ENCODE measurements at regions not wholly inside any gene's neighbourhood (a gene's known extent, or its start where the extent isn't known, plus 50 kb on each side); places are given as distances from the start of the nearest gene placed in this dataset.

DNA sequence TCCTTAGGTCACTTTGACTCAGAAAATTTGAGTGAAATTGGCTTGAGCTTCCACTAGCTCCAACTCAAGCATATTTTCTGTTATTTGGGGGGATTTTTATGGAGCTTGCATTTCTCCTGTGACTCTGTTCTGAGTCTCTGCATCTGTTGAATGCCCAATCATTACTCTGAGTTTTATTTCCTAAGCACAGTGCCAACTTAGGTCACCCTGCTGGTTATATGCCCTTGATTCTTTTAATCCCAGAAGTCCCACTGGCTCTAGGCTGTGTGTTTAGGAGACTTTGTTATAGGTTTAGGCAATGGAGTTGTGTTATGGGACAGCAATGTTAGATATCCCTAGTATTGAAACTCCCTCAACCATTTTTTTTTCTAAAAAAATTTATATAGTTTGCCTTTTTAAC is 198.2 kb upstream of the DTNA start:
- Histone ChIP-seq H3K9me3 (ENCODE audit: control insufficient read depth, insufficient read depth, low read length) (no peaks in the 10 kb centered on the region), H4K5ac (ENCODE audit: low read depth, low read length) (no peak overlapping the region), H3K9me1 (ENCODE audit: insufficient read depth, low read length) (no peaks in the 10 kb centered on the region), H2BK120ac (ENCODE audit: low read depth, low read length) (no peak overlapping the region), H3K4me3 (ENCODE audit: insufficient read depth, low read depth, low read length) (no peak overlapping the region), H3K4me2 (ENCODE audit: low read depth, low read length) (no peak overlapping the region), H3K4me1 (ENCODE audit: control insufficient read depth, insufficient read depth, low read length) (no peaks in the 10 kb centered on the region), H2BK15ac (ENCODE audit: low read depth, low read length) (no peak overlapping the region), H3K27me3 (ENCODE audit: control insufficient read depth, insufficient read depth, low read length) (no peaks in the 10 kb centered on the region), H3K36me3 (ENCODE audit: control insufficient read depth, insufficient read depth, low read length) (no peaks in the 10 kb centered on the region), H3K9ac (ENCODE audit: low read depth, low read length) (no peak overlapping the region), H3K79me1 (ENCODE audit: low read depth in 1 of 2, low read length in 2 of 2) (no peaks in the 10 kb centered on the region), H3K27ac (ENCODE audit: insufficient read depth, low read length) (no peak overlapping the region), H3K18ac (ENCODE audit: low read depth, low read length) (no peak overlapping the region), H3K23ac (ENCODE audit: low read depth, low read length) (no peak overlapping the region), H4K8ac (ENCODE audit: low read depth in 2 of 2, low read length in 2 of 2) (no peak overlapping the region), H2AFZ (replicated peaks; ENCODE audit: low read length, poor library complexity) (no peak overlapping the region), H2BK20ac (ENCODE audit: low read depth, low read length) (no peak overlapping the region), H3K14ac (replicated peaks; ENCODE audit: low read depth, low read length) (no peak overlapping the region), H2AK5ac (ENCODE audit: low read depth, low read length) (no peak overlapping the region), H2BK5ac (ENCODE audit: low read depth, low read length, poor library complexity, severe bottlenecking) (no peak overlapping the region), H4K91ac (ENCODE audit: insufficient read depth, low read depth, low read length) (no peak overlapping the region), H3K56ac (ENCODE audit: extremely low read depth, insufficient read depth, low read length) (no peak overlapping the region), H4K20me1 (ENCODE audit: insufficient read depth, low read length) (no peaks in the 10 kb centered on the region), H2AK9ac (replicated peaks; ENCODE audit: low read depth, low read length, poor library complexity) (no peak overlapping the region), H3K4ac (ENCODE audit: low read depth, low read length) (no peak overlapping the region)
- ATAC-seq (ENCODE audit: low read depth) (no peak), DNase-seq (no peak)
- intact Hi-C loops (cut with micrococcal nuclease) = no loop called here
- dilution Hi-C loops (cut with HindIII; ENCODE audit: low sequenced_read_pairs, unreplicated experiment) = no loop called here
- no peak for TF ChIP-seq FOS (IDR thresholded peaks at IDR 0.05; ENCODE audit: low read depth, low read length)
- TF ChIP-seq CEBPB (IDR thresholded peaks at IDR 0.05; ENCODE audit: low read depth, low read length) = no peak
- TF ChIP-seq, protein P1, sequence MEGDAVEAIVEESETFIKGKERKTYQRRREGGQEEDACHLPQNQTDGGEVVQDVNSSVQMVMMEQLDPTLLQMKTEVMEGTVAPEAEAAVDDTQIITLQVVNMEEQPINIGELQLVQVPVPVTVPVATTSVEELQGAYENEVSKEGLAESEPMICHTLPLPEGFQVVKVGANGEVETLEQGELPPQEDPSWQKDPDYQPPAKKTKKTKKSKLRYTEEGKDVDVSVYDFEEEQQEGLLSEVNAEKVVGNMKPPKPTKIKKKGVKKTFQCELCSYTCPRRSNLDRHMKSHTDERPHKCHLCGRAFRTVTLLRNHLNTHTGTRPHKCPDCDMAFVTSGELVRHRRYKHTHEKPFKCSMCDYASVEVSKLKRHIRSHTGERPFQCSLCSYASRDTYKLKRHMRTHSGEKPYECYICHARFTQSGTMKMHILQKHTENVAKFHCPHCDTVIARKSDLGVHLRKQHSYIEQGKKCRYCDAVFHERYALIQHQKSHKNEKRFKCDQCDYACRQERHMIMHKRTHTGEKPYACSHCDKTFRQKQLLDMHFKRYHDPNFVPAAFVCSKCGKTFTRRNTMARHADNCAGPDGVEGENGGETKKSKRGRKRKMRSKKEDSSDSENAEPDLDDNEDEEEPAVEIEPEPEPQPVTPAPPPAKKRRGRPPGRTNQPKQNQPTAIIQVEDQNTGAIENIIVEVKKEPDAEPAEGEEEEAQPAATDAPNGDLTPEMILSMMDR (conservative IDR thresholded peaks at IDR 0.05; ENCODE audit: low read depth, low read length) = no peak
- no TSS peak for BruUV-seq (replicated peaks)
- ChIA-PET CTCF (no interaction called here), POLR2A (ENCODE audit: unreplicated experiment) (no interaction called here)
- in situ Hi-C loops (cut with MboI; ENCODE audit: low sequenced_read_pairs) = no loop called here
